ENCODE measurements at regions not wholly inside any gene's neighbourhood (a gene's known extent, or its start where the extent isn't known, plus 50 kb on each side); places are given as distances from the start of the nearest gene placed in this dataset.
"Not testable (repeated sequence)": the region's sequence is repeated elsewhere in the genome, so short reads cannot be mapped to it uniquely, and the experiment has no call there.

- no peak for DNase-seq
- H3K4me1 ChIP-seq (ENCODE audit: control extremely low read depth in 1 of 4, control insufficient read depth in 4 of 4, insufficient read depth in 4 of 4, low read length in 3 of 4), result peaks cover 0 to 2% (median 0%) of the 10 kb centered on the region in 4 experiments
- H3K4me3 ChIP-seq (ENCODE audit: control insufficient read depth in 1 of 7, extremely low read depth in 1 of 7, insufficient read depth in 4 of 7, low read depth in 2 of 7, low read length in 6 of 7), result no peak overlapping the region
- H3K36me3 ChIP-seq (ENCODE audit: control insufficient read depth in 4 of 4, insufficient read depth in 4 of 4, low read length in 3 of 4), result no peaks in the 10 kb centered on the region
- no peaks in the 10 kb centered on the region for H3K27me3 ChIP-seq (replicated peaks in 2 of 5; ENCODE audit: control insufficient read depth in 4 of 5, insufficient read depth in 5 of 5, low read length in 4 of 5)
- ChIA-PET CTCF (no interaction called here), POLR2A (no interaction called here)
- no CpG with 5 or more reads among the region's 1 CpG for WGBS (ENCODE audit: insufficient coverage)
- no peak overlapping the region for H3K27ac ChIP-seq (ENCODE audit: insufficient read depth in 1 of 2, low read depth in 1 of 2, low read length in 2 of 2, poor library complexity in 1 of 2, severe bottlenecking in 2 of 2)
- no peaks in the 10 kb centered on the region for H3K9me3 ChIP-seq (ENCODE audit: control extremely low read depth in 1 of 5, control insufficient read depth in 4 of 5, insufficient read depth in 2 of 5, low read depth in 1 of 5, low read length in 4 of 5)
Observed at GRCh38 chr11:21710809-21711208, 482.1 kb upstream of the ANO5 start.

DNA sequence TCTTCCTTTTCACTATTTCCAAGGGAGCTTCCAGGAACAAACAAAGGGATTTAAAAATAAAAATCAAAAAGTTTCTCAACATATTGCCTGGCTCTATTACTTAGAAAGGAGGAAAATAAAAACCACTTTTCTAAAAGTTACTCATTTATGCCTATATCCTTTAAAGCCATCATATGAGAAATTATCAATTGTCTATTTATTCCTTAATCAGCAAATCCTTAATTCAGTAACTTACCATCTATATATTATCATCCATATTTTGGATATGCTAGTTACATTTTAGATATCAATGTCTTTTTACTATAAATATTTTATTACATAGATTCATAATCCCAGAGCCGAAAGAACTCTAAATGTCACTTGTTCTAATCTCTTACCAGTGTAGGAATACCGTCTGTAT lies 481.5 kb upstream of the ANO5 start:
- Histone ChIP-seq H3K27me3 (replicated peaks in 2 of 5; ENCODE audit: control insufficient read depth in 4 of 5, insufficient read depth in 5 of 5, low read length in 4 of 5) (no peaks in the 10 kb centered on the region), H3K36me3 (ENCODE audit: control insufficient read depth in 4 of 4, insufficient read depth in 4 of 4, low read length in 3 of 4) (no peaks in the 10 kb centered on the region), H3K9me3 (ENCODE audit: control extremely low read depth in 1 of 5, control insufficient read depth in 4 of 5, insufficient read depth in 2 of 5, low read depth in 1 of 5, low read length in 4 of 5) (no peaks in the 10 kb centered on the region), H3K27ac (ENCODE audit: insufficient read depth in 1 of 2, low read depth in 1 of 2, low read length in 2 of 2, poor library complexity in 1 of 2, severe bottlenecking in 2 of 2) (no peak overlapping the region), H3K4me1 (ENCODE audit: control extremely low read depth in 1 of 4, control insufficient read depth in 4 of 4, insufficient read depth in 4 of 4, low read length in 3 of 4) (peaks cover 0 to 2% (median 0%) of the 10 kb centered on the region in 4 experiments), H3K4me3 (ENCODE audit: control insufficient read depth in 1 of 7, extremely low read depth in 1 of 7, insufficient read depth in 4 of 7, low read depth in 2 of 7, low read length in 6 of 7) (no peak overlapping the region)
- no peak for DNase-seq
- ChIA-PET POLR2A (no interaction called here), CTCF (no interaction called here)
- WGBS (ENCODE audit: insufficient coverage), result 100% methylated on average over 1 of the region's 2 CpGs

DNA sequence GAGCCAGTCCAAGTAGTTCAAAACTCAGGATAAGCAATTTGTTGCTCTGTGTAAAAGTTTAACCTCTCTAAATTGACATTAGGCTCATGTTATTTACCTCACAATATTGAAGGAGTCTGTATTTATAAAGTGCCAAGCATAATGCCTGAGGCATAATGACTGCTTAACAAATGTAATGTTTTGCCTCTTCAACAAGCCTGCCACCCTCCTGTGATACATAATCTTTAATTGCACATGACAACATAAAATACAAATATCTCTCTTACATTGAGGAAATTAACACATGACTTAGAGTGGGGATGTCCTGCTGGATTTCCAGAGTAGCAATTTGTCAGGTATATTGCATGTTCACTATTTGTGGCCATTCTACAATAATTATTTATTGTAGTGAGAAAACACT lies 469.2 kb upstream of the ANO5 start:
- POLR2A ChIA-PET, result no interaction called here
- H3K36me3 ChIP-seq (ENCODE audit: control insufficient read depth in 4 of 4, insufficient read depth in 4 of 4, low read length in 3 of 4), result no peaks in the 10 kb centered on the region

GRCh38 chr11:21727102-21727501 lies 465.8 kb upstream of the ANO5 start:
- DNase-seq, result no peak
- no peaks in the 10 kb centered on the region for H3K27me3 ChIP-seq (replicated peaks in 2 of 5; ENCODE audit: control insufficient read depth in 4 of 5, insufficient read depth in 5 of 5, low read length in 4 of 5)
- POLR2A ChIA-PET, result no interaction called here
- H3K27ac ChIP-seq (ENCODE audit: insufficient read depth in 1 of 2, low read depth in 1 of 2, low read length in 2 of 2, poor library complexity in 1 of 2, severe bottlenecking in 2 of 2), result no peak overlapping the region
- H3K4me1 ChIP-seq (ENCODE audit: control extremely low read depth in 1 of 4, control insufficient read depth in 4 of 4, insufficient read depth in 4 of 4, low read length in 3 of 4), result no peaks in the 10 kb centered on the region
- no peak overlapping the region for H3K4me3 ChIP-seq (ENCODE audit: control insufficient read depth in 1 of 7, extremely low read depth in 1 of 7, insufficient read depth in 4 of 7, low read depth in 2 of 7, low read length in 6 of 7)
- no peaks in the 10 kb centered on the region for H3K36me3 ChIP-seq (ENCODE audit: control insufficient read depth in 4 of 4, insufficient read depth in 4 of 4, low read length in 3 of 4)
- CTCF ChIA-PET, result no interaction called here
- 93% methylated on average over 2 of the region's 2 CpGs for WGBS (ENCODE audit: insufficient coverage)
- peaks cover 0 to 12% (median 3%) of the 10 kb centered on the region in 5 experiments for H3K9me3 ChIP-seq (ENCODE audit: control extremely low read depth in 1 of 5, control insufficient read depth in 4 of 5, insufficient read depth in 2 of 5, low read depth in 1 of 5, low read length in 4 of 5)

More for the DNA sequence above, 469.2 kb upstream of the ANO5 start:
- Histone ChIP-seq H3K4me1 (ENCODE audit: control extremely low read depth in 1 of 4, control insufficient read depth in 4 of 4, insufficient read depth in 4 of 4, low read length in 3 of 4) (no peaks in the 10 kb centered on the region), H3K27me3 (replicated peaks in 2 of 5; ENCODE audit: control insufficient read depth in 4 of 5, insufficient read depth in 5 of 5, low read length in 4 of 5) (no peaks in the 10 kb centered on the region), H3K4me3 (ENCODE audit: control insufficient read depth in 1 of 7, extremely low read depth in 1 of 7, insufficient read depth in 4 of 7, low read depth in 2 of 7, low read length in 6 of 7) (no peak overlapping the region), H3K9me3 (ENCODE audit: control extremely low read depth in 1 of 5, control insufficient read depth in 4 of 5, insufficient read depth in 2 of 5, low read depth in 1 of 5, low read length in 4 of 5) (peaks cover 0 to 1% (median 0%) of the 10 kb centered on the region in 5 experiments), H3K27ac (ENCODE audit: insufficient read depth in 1 of 2, low read depth in 1 of 2, low read length in 2 of 2, poor library complexity in 1 of 2, severe bottlenecking in 2 of 2) (no peak overlapping the region)
- CTCF ChIA-PET, result no interaction called here
- no peak for DNase-seq

DNA sequence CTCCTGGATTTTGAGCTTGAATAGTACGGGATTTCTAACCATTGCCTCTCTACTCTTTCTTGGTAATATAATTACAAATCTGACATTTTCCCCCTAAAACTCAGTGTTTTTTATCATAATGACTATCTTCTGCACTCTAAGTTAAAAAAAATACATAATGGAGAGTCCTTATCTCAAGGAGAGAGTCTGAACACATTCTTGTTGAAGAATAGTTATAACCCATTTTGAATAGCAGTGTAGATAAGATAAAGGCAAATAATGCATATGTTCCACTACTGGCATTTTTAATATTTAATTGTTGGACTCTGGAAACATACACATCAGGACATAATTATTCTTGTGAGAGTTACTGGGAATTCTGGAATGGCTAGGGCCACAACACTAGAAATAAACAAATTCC lies 456.5 kb upstream of the ANO5 start:
- H3K36me3 ChIP-seq (ENCODE audit: control insufficient read depth in 4 of 4, insufficient read depth in 4 of 4, low read length in 3 of 4), result no peaks in the 10 kb centered on the region
- 100% methylated on average over 1 of the region's 1 CpG for WGBS (ENCODE audit: insufficient coverage)
- POLR2A ChIA-PET, result no interaction called here
- H3K27ac ChIP-seq (ENCODE audit: insufficient read depth in 1 of 2, low read depth in 1 of 2, low read length in 2 of 2, poor library complexity in 1 of 2, severe bottlenecking in 2 of 2), result no peak overlapping the region
- no peak overlapping the region for H3K4me3 ChIP-seq (ENCODE audit: control insufficient read depth in 1 of 7, extremely low read depth in 1 of 7, insufficient read depth in 4 of 7, low read depth in 2 of 7, low read length in 6 of 7)
- no peaks in the 10 kb centered on the region for H3K4me1 ChIP-seq (ENCODE audit: control extremely low read depth in 1 of 4, control insufficient read depth in 4 of 4, insufficient read depth in 4 of 4, low read length in 3 of 4)
- H3K9me3 ChIP-seq (ENCODE audit: control extremely low read depth in 1 of 5, control insufficient read depth in 4 of 5, insufficient read depth in 2 of 5, low read depth in 1 of 5, low read length in 4 of 5), result peaks cover 0 to 3% (median 0%) of the 10 kb centered on the region in 5 experiments
- CTCF ChIA-PET, result no interaction called here
- DNase-seq, result no peak
- no peaks in the 10 kb centered on the region for H3K27me3 ChIP-seq (replicated peaks in 2 of 5; ENCODE audit: control insufficient read depth in 4 of 5, insufficient read depth in 5 of 5, low read length in 4 of 5)

- CTCF ChIA-PET, POLR2A ChIA-PET: not testable (repeated sequence)
Observed at GRCh38 chr11:21752475-21753243, 440.2 kb upstream of the ANO5 start.

GRCh38 chr11:21753244-21753767 lies 439.6 kb upstream of the ANO5 start:
- H3K27me3 ChIP-seq (replicated peaks in 2 of 5; ENCODE audit: control insufficient read depth in 4 of 5, insufficient read depth in 5 of 5, low read length in 4 of 5); H3K36me3 ChIP-seq (ENCODE audit: control insufficient read depth in 4 of 4, insufficient read depth in 4 of 4, low read length in 3 of 4); POLR2A ChIA-PET; H3K27ac ChIP-seq (ENCODE audit: insufficient read depth in 1 of 2, low read depth in 1 of 2, low read length in 2 of 2, poor library complexity in 1 of 2, severe bottlenecking in 2 of 2); DNase-seq; H3K9me3 ChIP-seq (ENCODE audit: control extremely low read depth in 1 of 5, control insufficient read depth in 4 of 5, insufficient read depth in 2 of 5, low read depth in 1 of 5, low read length in 4 of 5); H3K4me1 ChIP-seq (ENCODE audit: control extremely low read depth in 1 of 4, control insufficient read depth in 4 of 4, insufficient read depth in 4 of 4, low read length in 3 of 4); CTCF ChIA-PET: not testable (repeated sequence)
- peak overlapping the region in 1 of 7 experiments; percentile 4 for H3K4me3 ChIP-seq (ENCODE audit: control insufficient read depth in 1 of 7, extremely low read depth in 1 of 7, insufficient read depth in 4 of 7, low read depth in 2 of 7, low read length in 6 of 7)
- WGBS (ENCODE audit: insufficient coverage), result 84% methylated on average over 17 of the region's 37 CpGs

More at GRCh38 chr11:21752475-21753243, 440.2 kb upstream of the ANO5 start:
- H3K36me3 ChIP-seq (ENCODE audit: control insufficient read depth in 4 of 4, insufficient read depth in 4 of 4, low read length in 3 of 4); H3K27me3 ChIP-seq (replicated peaks in 2 of 5; ENCODE audit: control insufficient read depth in 4 of 5, insufficient read depth in 5 of 5, low read length in 4 of 5); H3K9me3 ChIP-seq (ENCODE audit: control extremely low read depth in 1 of 5, control insufficient read depth in 4 of 5, insufficient read depth in 2 of 5, low read depth in 1 of 5, low read length in 4 of 5); H3K4me3 ChIP-seq (ENCODE audit: control insufficient read depth in 1 of 7, extremely low read depth in 1 of 7, insufficient read depth in 4 of 7, low read depth in 2 of 7, low read length in 6 of 7); H3K4me1 ChIP-seq (ENCODE audit: control extremely low read depth in 1 of 4, control insufficient read depth in 4 of 4, insufficient read depth in 4 of 4, low read length in 3 of 4); H3K27ac ChIP-seq (ENCODE audit: insufficient read depth in 1 of 2, low read depth in 1 of 2, low read length in 2 of 2, poor library complexity in 1 of 2, severe bottlenecking in 2 of 2): not testable (repeated sequence)
- peak in 1 of 3 donors; percentile 9 for DNase-seq
- 92% methylated on average over 37 of the region's 37 CpGs for WGBS (ENCODE audit: insufficient coverage)

Measured in common myeloid progenitor, CD34-positive (primary cell).